GM10248 (cell line): ENCODE measurements at regions not wholly inside any gene's neighbourhood (a gene's known extent, or its start where the extent isn't known, plus 50 kb on each side); places are given as distances from the start of the nearest gene placed in this dataset.

Experiments
- CTCF ChIA-PET: fragments of 300-600 bp; sonication (Branson Sonifier 250); formaldehyde crosslinking; extraction: SDS; loops from one replicate; lab custom pipeline; 2021; ENCODE audit warnings: antibody characterized with exemption; lab: Yijun Ruan, JAX
- POLR2A ChIA-PET: fragments of 350-650 bp; sonication (Branson Sonifier 250); formaldehyde crosslinking; extraction: SDS; loops from one replicate; lab custom pipeline; 2020; ENCODE audit warnings: antibody characterized with exemption; lab: Yijun Ruan, JAX
- DNase-seq: peaks from one replicate; pipeline ENCODE4 v3.0.0; 2012; ENCODE audit errors: extremely low spot score
- CTCF ChIP-seq: IDR thresholded peaks from 2 replicates; pipeline ENCODE4 v1.5.1; 2012; ENCODE audit warnings: mild to moderate bottlenecking, low read depth; ENCODE audit errors: extremely low read depth, missing control alignments, control extremely low read depth

GRCh38 chr12:94094700-94095099, 53.7 kb upstream of the PLXNC1 start:
- DNase-seq: no peak
- POLR2A ChIA-PET: no interaction called here
- CTCF ChIA-PET: interaction anchor here (1.1 to 2.1 kb wide), 2 partner anchors 8 to 525 kb away, joined by 3 to 12 read pairs; no protein-coding TSS in a partner anchor
- TF ChIP-seq CTCF: no peak

GRCh38 chr12:94095618-94096017, 52.8 kb upstream of the PLXNC1 start:
- CTCF ChIA-PET: no interaction called here
- no peak for TF ChIP-seq CTCF
- POLR2A ChIA-PET: no interaction called here
- no peak for DNase-seq

GRCh38 chr12:94098466-94098865, 49.9 kb upstream of the PLXNC1 start:
- CTCF ChIA-PET: interaction anchor here (1.3 to 6.3 kb wide), 3 partner anchors 10 to 593 kb away, joined by 3 to 151 read pairs (median 51); no protein-coding TSS in a partner anchor
- POLR2A ChIA-PET: no interaction called here
- no peak for DNase-seq
- no peak for TF ChIP-seq CTCF
